HepG2 (cell line): ENCODE measurements at regions not wholly inside any gene's neighbourhood (a gene's known extent, or its start where the extent isn't known, plus 50 kb on each side); places are given as distances from the start of the nearest gene placed in this dataset.

Source experiments
- ATAC-seq: fragments of 200-7000 bp; cut with Tn5 transposase; 3 replicates; pipeline ENCODE4 v1.9.1; 2020; ENCODE audit warnings: mild to moderate bottlenecking, moderate library complexity
- BruUV-seq: library from RNA; stranded (reverse); fragments of 400-500 nt; replicated peaks from 2 replicates; lab custom pipeline; 2021; lab: Mats Ljungman, UMichigan
- CTCF ChIA-PET: fragments of 300-600 bp; formaldehyde crosslinking; extraction: SDS; loops from one replicate; lab custom pipeline; 2021; ENCODE audit warnings: low total read pairs, inconsistent platforms, low intra/inter-chr PET ratio; lab: Yijun Ruan, JAX
- POLR2A ChIA-PET: fragments of 350-600 bp; sonication (Branson Sonifier 250); formaldehyde crosslinking; loops from one replicate; lab custom pipeline; 2020; ENCODE audit warnings: antibody characterized with exemption, inconsistent platforms; lab: Yijun Ruan, JAX
- DNase-seq: peaks from one replicate; pipeline ENCODE4 v3.0.0-alpha.2; 2015; ENCODE audit warnings: low spot score
- FAIRE-seq: peaks from 3 replicates; lab custom pipeline; 2011; peaks lifted over from hg19 to GRCh38; lab: Jason Lieb, UNC
- H2AFZ ChIP-seq: one replicate; pipeline ENCODE4 v1.6.1; 2011; ENCODE audit warnings: low read length, inconsistent platforms
- H3K27ac ChIP-seq: fragments of 300-600 bp; 3 replicates; pipeline ENCODE4 v1.8.0; 2011; ENCODE audit warnings: mixed run types, mild to moderate bottlenecking, mixed read lengths, low read length, inconsistent platforms; ENCODE audit not compliant: insufficient read depth; ENCODE audit errors: extremely low read length
- H3K27me3 ChIP-seq, 2 experiments: fragments of 200-600 bp in 1 of 2; 2 replicates in 1 of 2; 3 replicates in 1 of 2; pipeline versions ENCODE4 v1.6.0 to v1.8.0; 2011; ENCODE audit warnings: low read length in 2 of 2, mild to moderate bottlenecking in 2 of 2, moderate library complexity in 2 of 2, inconsistent platforms in 1 of 2; ENCODE audit not compliant: insufficient read depth in 2 of 2, control insufficient read depth in 1 of 2
- H3K36me3 ChIP-seq, 2 experiments: fragments of 200-600 bp in 1 of 2; replicated peaks in 1 of 2; 2 replicates in 1 of 2; 3 replicates in 1 of 2; pipeline versions ENCODE4 v1.5.1 to v1.8.0; 2011; ENCODE audit warnings: low read length in 2 of 2, inconsistent platforms in 1 of 2; ENCODE audit not compliant: insufficient read depth in 2 of 2, control insufficient read depth in 1 of 2
- H3K4me1 ChIP-seq: 2 replicates; pipeline ENCODE4 v1.5.1; 2012; ENCODE audit warnings: low read length, inconsistent platforms; ENCODE audit not compliant: insufficient read depth
- H3K4me2 ChIP-seq: 2 replicates; pipeline ENCODE4 v1.6.0; 2011; ENCODE audit warnings: low read depth, low read length, inconsistent platforms
- H3K4me3 ChIP-seq, 3 experiments: fragments of 200-600 bp in 1 of 3; sonication (generic), shearing (Covaris generic) in 1 of 3; replicated peaks in 1 of 3; 2 replicates each; pipeline ENCODE4 v1.5.1; 2011 to 2016; ENCODE audit warnings: low read length in 3 of 3, inconsistent platforms in 2 of 3, low read depth in 2 of 3, mild to moderate bottlenecking in 2 of 3, control low read depth in 1 of 3, mixed read lengths in 1 of 3; ENCODE audit not compliant: insufficient read depth in 1 of 3
- H3K79me2 ChIP-seq: one replicate; pipeline ENCODE4 v1.6.1; 2011; ENCODE audit warnings: low read length, inconsistent platforms; ENCODE audit not compliant: insufficient read depth
- H3K9ac ChIP-seq: 2 replicates; pipeline ENCODE4 v1.6.0; 2011; ENCODE audit warnings: mild to moderate bottlenecking, low read depth, low read length, inconsistent platforms; ENCODE audit not compliant: insufficient read depth
- H3K9me3 ChIP-seq: 2 replicates; pipeline ENCODE4 v1.5.1; 2012; ENCODE audit warnings: mild to moderate bottlenecking, low read length
- H4K20me1 ChIP-seq: 2 replicates; pipeline ENCODE4 v1.6.0; 2011; ENCODE audit warnings: inconsistent platforms, mild to moderate bottlenecking, low read length, moderate library complexity; ENCODE audit not compliant: insufficient read depth
- ADNP ChIP-seq: sonication (generic); formaldehyde crosslinking; IDR thresholded peaks from 2 replicates; pipeline ENCODE4 v1.4.0; 2020; ENCODE audit warnings: missing genetic modification reagents
- AGO2 ChIP-seq: fragments of 200-400 bp; formaldehyde crosslinking; optimal IDR thresholded peaks from 2 replicates; pipeline ENCODE3; 2017; ENCODE audit warnings: mild to moderate bottlenecking, low read depth, low read length, moderate library complexity
- KAT7 ChIP-seq: IDR thresholded peaks from 2 replicates; pipeline ENCODE4 v1.6.1; 2018; ENCODE audit warnings: borderline replicate concordance, missing compliant biosample characterization
- NFATC3 ChIP-seq: sonication (generic); formaldehyde crosslinking; IDR thresholded peaks from 2 replicates; pipeline ENCODE4 v1.5.1; 2020; ENCODE audit warnings: mild to moderate bottlenecking, missing genetic modification reagents
- POLR2AphosphoS2 ChIP-seq: IDR thresholded peaks from 2 replicates; pipeline ENCODE4 v1.6.1; 2011; ENCODE audit warnings: low read depth, low read length, improper control_type of control experiment
- RBAK ChIP-seq: sonication (generic); formaldehyde crosslinking; IDR thresholded peaks from 2 replicates; pipeline ENCODE4 v1.5.1; 2020; ENCODE audit warnings: mild to moderate bottlenecking, missing genetic modification reagents
- U2AF1 ChIP-seq: fragments of 200-400 bp; formaldehyde crosslinking; optimal IDR thresholded peaks from 2 replicates; pipeline ENCODE3; 2017; ENCODE audit warnings: mild to moderate bottlenecking, low read depth, low read length
- ZNF10 ChIP-seq: sonication (generic); formaldehyde crosslinking; IDR thresholded peaks from 2 replicates; pipeline ENCODE4 v1.4.0; 2020; ENCODE audit warnings: mild to moderate bottlenecking, low read depth, missing genetic modification reagents, borderline replicate concordance
- ZNF143 ChIP-seq: sonication (generic); formaldehyde crosslinking; IDR thresholded peaks from 2 replicates; pipeline ENCODE4 v1.4.0; 2020; ENCODE audit warnings: missing genetic modification reagents
- ZNF44 ChIP-seq: sonication (generic); formaldehyde crosslinking; IDR thresholded peaks from 2 replicates; pipeline ENCODE4 v1.5.1; 2020; ENCODE audit warnings: mild to moderate bottlenecking, missing genetic modification reagents
- ZNF556 ChIP-seq: sonication (generic); formaldehyde crosslinking; IDR thresholded peaks from 2 replicates; pipeline ENCODE4 v1.4.0; 2020; ENCODE audit warnings: mild to moderate bottlenecking, missing genetic modification reagents, borderline replicate concordance
- ZNF660 ChIP-seq: sonication (generic); formaldehyde crosslinking; IDR thresholded peaks from 2 replicates; pipeline ENCODE4 v1.5.1; 2020; ENCODE audit warnings: mild to moderate bottlenecking, low read depth, missing genetic modification reagents, borderline replicate concordance
- ZNF713 ChIP-seq: sonication (generic); formaldehyde crosslinking; IDR thresholded peaks from 2 replicates; pipeline ENCODE4 v1.4.0; 2020; ENCODE audit warnings: mild to moderate bottlenecking, missing genetic modification reagents
- ZNF720 ChIP-seq: sonication (generic); formaldehyde crosslinking; IDR thresholded peaks from 2 replicates; pipeline ENCODE4 v1.4.0; 2020; ENCODE audit warnings: missing genetic modification reagents
- ZNF788 ChIP-seq: sonication (generic); formaldehyde crosslinking; IDR thresholded peaks from 2 replicates; pipeline ENCODE4 v1.5.0; 2020; ENCODE audit warnings: mild to moderate bottlenecking, missing genetic modification reagents, borderline replicate concordance
- ZNF792 ChIP-seq: IDR thresholded peaks from 2 replicates; pipeline ENCODE4 v1.6.1; 2016
- ZNF841 ChIP-seq: sonication (generic); formaldehyde crosslinking; IDR thresholded peaks from 2 replicates; pipeline ENCODE4 v1.8.1; 2023; ENCODE audit warnings: missing genetic modification reagents, borderline replicate concordance
- WGBS: methylation state at CpG from one replicate; pipeline ENCODE4 v1.1.6; 2017; ENCODE audit warnings: low lambda C conversion rate; 5-methylcytosine and 5-hydroxymethylcytosine counted together
- in situ Hi-C: cut with HindIII; loops from 2 replicates; pipeline ENCODE4 v1.10.0; 2017; ENCODE audit warnings: low pct_unique_long_range_greater_than_20kb; ENCODE audit not compliant: extremely low pct_ligation_motif_present
- intact Hi-C: fragments of 100-400 bp; cut with micrococcal nuclease; formaldehyde crosslinking; loops from one replicate; pipeline ENCODE4 v1.10.0; 2022; ENCODE audit not compliant: unreplicated experiment
- TF ChIP-seq, protein P1 (sequence below): IDR thresholded peaks from 2 replicates; pipeline ENCODE4 v1.6.1; 2018; ENCODE audit warnings: missing genetic modification reagents, mild to moderate bottlenecking, missing compliant biosample characterization
- TF ChIP-seq, protein P2 (sequence below): IDR thresholded peaks from 2 replicates; pipeline ENCODE4 v1.6.1; 2012; ENCODE audit warnings: inconsistent platforms

GRCh38 chr14:35231207-35231760, 60.9 kb upstream of the PSMA6 start:
- intact Hi-C loops, result no loop called here
- Histone ChIP-seq H2AFZ (no peak overlapping the region), H3K9ac (no peak overlapping the region), H3K4me2 (no peak overlapping the region)
- TF ChIP-seq ZNF713 (no peak), U2AF1 (no peak), ZNF660 (CRISPR knock-in tag) (no peak), ZNF44 (CRISPR knock-in tag) (no peak), ZNF720 (CRISPR knock-in tag) (no peak), ZNF556 (no peak), ZNF788 (CRISPR knock-in tag) (no peak), POLR2AphosphoS2 (no peak), ZNF792 (CRISPR knock-in tag) (no peak), ZNF143 (no peak), RBAK (CRISPR knock-in tag) (no peak), ZNF10 (CRISPR knock-in tag) (no peak), AGO2 (no peak), NFATC3 (no peak), KAT7 (CRISPR knock-in tag) (no peak), ADNP (no peak), ZNF841 (CRISPR knock-in tag) (no peak)
- TF ChIP-seq, protein P1, sequence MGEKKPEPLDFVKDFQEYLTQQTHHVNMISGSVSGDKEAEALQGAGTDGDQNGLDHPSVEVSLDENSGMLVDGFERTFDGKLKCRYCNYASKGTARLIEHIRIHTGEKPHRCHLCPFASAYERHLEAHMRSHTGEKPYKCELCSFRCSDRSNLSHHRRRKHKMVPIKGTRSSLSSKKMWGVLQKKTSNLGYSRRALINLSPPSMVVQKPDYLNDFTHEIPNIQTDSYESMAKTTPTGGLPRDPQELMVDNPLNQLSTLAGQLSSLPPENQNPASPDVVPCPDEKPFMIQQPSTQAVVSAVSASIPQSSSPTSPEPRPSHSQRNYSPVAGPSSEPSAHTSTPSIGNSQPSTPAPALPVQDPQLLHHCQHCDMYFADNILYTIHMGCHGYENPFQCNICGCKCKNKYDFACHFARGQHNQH (CRISPR knock-in tag), result no peak
- TF ChIP-seq, protein P2, sequence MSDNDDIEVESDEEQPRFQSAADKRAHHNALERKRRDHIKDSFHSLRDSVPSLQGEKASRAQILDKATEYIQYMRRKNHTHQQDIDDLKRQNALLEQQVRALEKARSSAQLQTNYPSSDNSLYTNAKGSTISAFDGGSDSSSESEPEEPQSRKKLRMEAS, result no peak
- TF ChIP-seq, all 625 proteins: peak for 0
- no peaks in the 10 kb centered on the region for H3K36me3 ChIP-seq
- in situ Hi-C loops, result no loop called here
- no peaks in the 10 kb centered on the region for H3K79me2 ChIP-seq
- H3K4me1 ChIP-seq, result no peaks in the 10 kb centered on the region
- H4K20me1 ChIP-seq, result no peaks in the 10 kb centered on the region
- ATAC-seq (no peak), DNase-seq (no peak), FAIRE-seq (no peak)
- no TSS peak for BruUV-seq
- ChIA-PET CTCF (interaction anchor here (2.9 kb wide), 1 partner anchor 176 kb away, joined by 18 read pairs; no protein-coding TSS in a partner anchor), POLR2A (interaction anchor here (0.9 to 1.7 kb wide), 2 partner anchors 59 to 61 kb away, joined by 3 to 4 read pairs; partner anchors contain the start of gene PSMA6)
- H3K4me3 ChIP-seq, result no peak overlapping the region
- H3K27me3 ChIP-seq, result no peaks in the 10 kb centered on the region; a peak in 1 of 5 replicates
- WGBS, result 47% methylated on average over 2 of the region's 2 CpGs
- H3K27ac ChIP-seq, result no peak overlapping the region
- H3K9me3 ChIP-seq, result no peaks in the 10 kb centered on the region
